ENCODE measurements at regions not wholly inside any gene's neighbourhood (a gene's known extent, or its start where the extent isn't known, plus 50 kb on each side); places are given as distances from the start of the nearest gene placed in this dataset.

DNA sequence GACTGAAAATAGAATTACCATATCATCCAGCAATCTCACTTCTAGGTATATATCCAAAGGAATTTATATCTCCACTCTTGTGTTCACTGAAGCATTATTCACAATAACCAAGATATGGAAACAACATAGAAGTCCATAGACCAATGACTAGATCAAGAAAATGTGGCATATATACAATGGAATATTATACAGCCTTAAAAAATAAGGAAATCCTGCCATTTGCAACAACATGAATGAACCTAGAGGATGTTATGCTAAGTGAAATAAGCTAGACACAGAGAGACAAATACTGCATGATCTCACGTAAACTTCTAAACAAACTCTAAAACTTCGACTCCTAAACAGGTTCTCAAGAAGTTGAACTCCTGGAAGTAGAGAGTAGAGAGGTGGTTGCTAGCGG lies 254.5 kb downstream of the SKIDA1 start:
- H3K4me3 Mint-ChIP-seq = no peak overlapping the region

DNA sequence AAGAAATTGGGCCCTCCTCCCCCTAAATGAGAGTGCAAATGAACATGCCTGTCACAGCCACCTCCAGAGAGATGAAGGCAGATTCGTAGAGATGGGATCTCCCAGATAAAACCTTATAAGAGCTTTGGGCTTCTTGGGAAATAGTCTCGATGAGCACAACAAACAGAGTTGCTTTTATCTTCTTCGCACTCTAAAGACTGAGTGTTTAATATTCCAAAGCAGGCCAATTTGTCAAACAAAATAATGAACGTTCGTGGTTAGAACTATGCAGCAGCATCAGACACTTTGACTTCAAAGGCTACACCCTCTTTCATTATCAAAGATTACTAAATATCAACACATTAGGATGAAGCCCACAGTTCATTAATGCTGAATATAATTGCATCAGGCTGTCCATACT lies 256.2 kb downstream of the SKIDA1 start:
- Histone ChIP-seq H3K4me3 (ENCODE audit: low read length) (no peak overlapping the region), H3K27me3 (ENCODE audit: insufficient read depth, low read length, poor library complexity, severe bottlenecking) (no peaks in the 10 kb centered on the region), H3K27ac (ENCODE audit: low read depth, low read length) (no peak overlapping the region), H3K9me3 (ENCODE audit: low read length) (no peaks in the 10 kb centered on the region), H3K36me3 (ENCODE audit: insufficient read depth, low read length) (no peaks in the 10 kb centered on the region), H3K4me1 (ENCODE audit: insufficient read depth, low read length) (no peaks in the 10 kb centered on the region)
- no peak overlapping the region for H3K4me3 Mint-ChIP-seq
- DNase-seq = no peak
- peaks cover 0 to 6% (median 5%) of the 10 kb centered on the region in 5 donors for H3K9me3 Mint-ChIP-seq
- ChIA-PET POLR2A (no interaction called here), CTCF (no interaction called here)
- H3K36me3 Mint-ChIP-seq = no peaks in the 10 kb centered on the region
- no peak overlapping the region for H3K27ac Mint-ChIP-seq
- H3K4me1 Mint-ChIP-seq = no peaks in the 10 kb centered on the region
- peaks cover 0 to 2% of the 10 kb centered on the region in 2 donors for H3K27me3 Mint-ChIP-seq

More for the DNA sequence above, 254.5 kb downstream of the SKIDA1 start:
- Mint-ChIP-seq H3K27ac (no peak overlapping the region), H3K9me3 (peaks cover 0 to 6% (median 4%) of the 10 kb centered on the region in 5 donors), H3K36me3 (no peaks in the 10 kb centered on the region), H3K4me1 (no peaks in the 10 kb centered on the region), H3K27me3 (no peaks in the 10 kb centered on the region)
- ChIA-PET CTCF (interaction anchor here (0.5 kb wide), 1 partner anchor 595 kb away, joined by 3 read pairs; no protein-coding TSS in a partner anchor), POLR2A (no interaction called here)
- no peaks in the 10 kb centered on the region for H3K9me3 ChIP-seq (ENCODE audit: low read length)
- H3K4me3 ChIP-seq (ENCODE audit: low read length) = no peak overlapping the region
- DNase-seq = no peak
- no peaks in the 10 kb centered on the region for H3K27me3 ChIP-seq (ENCODE audit: insufficient read depth, low read length, poor library complexity, severe bottlenecking)
- H3K27ac ChIP-seq (ENCODE audit: low read depth, low read length) = no peak overlapping the region
- H3K4me1 ChIP-seq (ENCODE audit: insufficient read depth, low read length) = no peaks in the 10 kb centered on the region
- H3K36me3 ChIP-seq (ENCODE audit: insufficient read depth, low read length) = no peaks in the 10 kb centered on the region

- Histone ChIP-seq H3K9me3 (ENCODE audit: low read length) (no peaks in the 10 kb centered on the region), H3K36me3 (ENCODE audit: insufficient read depth, low read length) (no peaks in the 10 kb centered on the region), H3K27me3 (ENCODE audit: insufficient read depth, low read length, poor library complexity, severe bottlenecking) (no peaks in the 10 kb centered on the region), H3K4me1 (ENCODE audit: insufficient read depth, low read length) (no peaks in the 10 kb centered on the region), H3K4me3 (ENCODE audit: low read length) (no peak overlapping the region), H3K27ac (ENCODE audit: low read depth, low read length) (no peak overlapping the region)
- Mint-ChIP-seq H3K27me3 (peaks cover 0 to 3% of the 10 kb centered on the region in 2 donors), H3K4me3 (no peak overlapping the region), H3K27ac (no peak overlapping the region), H3K36me3 (no peaks in the 10 kb centered on the region), H3K4me1 (no peaks in the 10 kb centered on the region), H3K9me3 (peaks cover 0 to 3% (median 1%) of the 10 kb centered on the region in 5 donors)
- DNase-seq = no peak
- POLR2A ChIA-PET = no interaction called here
- CTCF ChIA-PET = no interaction called here
Measured at GRCh38 chr10:21265622-21266021, 259.9 kb downstream of the SKIDA1 start.

DNA sequence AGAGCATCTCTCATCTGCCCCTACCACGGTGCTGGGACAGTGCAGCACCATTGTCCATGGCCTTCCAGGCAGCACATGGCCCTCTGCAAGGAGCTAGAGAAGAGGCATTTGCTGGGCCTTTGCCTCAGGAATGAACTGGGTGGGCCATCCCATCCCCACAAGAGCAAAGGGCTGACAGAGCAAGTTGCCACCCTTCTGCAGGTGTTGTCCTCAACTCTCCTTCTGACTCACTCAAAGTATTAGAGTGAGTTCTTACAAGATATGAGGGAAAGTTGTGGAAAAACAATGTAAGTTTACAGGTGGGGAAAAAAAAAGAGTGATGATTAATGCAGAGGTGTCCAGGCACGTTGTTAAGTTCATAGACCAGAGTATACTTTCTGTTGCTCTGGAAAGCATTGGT lies 261.2 kb downstream of the SKIDA1 start:
- Mint-ChIP-seq H3K36me3 (no peaks in the 10 kb centered on the region), H3K4me1 (no peaks in the 10 kb centered on the region), H3K27ac (no peak overlapping the region), H3K4me3 (no peak overlapping the region), H3K27me3 (peaks cover 0 to 3% of the 10 kb centered on the region in 2 donors), H3K9me3 (peaks cover 0 to 3% (median 1%) of the 10 kb centered on the region in 5 donors)
- H3K27me3 ChIP-seq (ENCODE audit: insufficient read depth, low read length, poor library complexity, severe bottlenecking) = no peaks in the 10 kb centered on the region
- DNase-seq = no peak
- H3K9me3 ChIP-seq (ENCODE audit: low read length) = no peaks in the 10 kb centered on the region
- ChIA-PET CTCF (no interaction called here), POLR2A (no interaction called here)
- H3K4me3 ChIP-seq (ENCODE audit: low read length) = no peak overlapping the region
- H3K4me1 ChIP-seq (ENCODE audit: insufficient read depth, low read length) = no peaks in the 10 kb centered on the region
- H3K36me3 ChIP-seq (ENCODE audit: insufficient read depth, low read length) = no peaks in the 10 kb centered on the region
- H3K27ac ChIP-seq (ENCODE audit: low read depth, low read length) = no peak overlapping the region

DNA sequence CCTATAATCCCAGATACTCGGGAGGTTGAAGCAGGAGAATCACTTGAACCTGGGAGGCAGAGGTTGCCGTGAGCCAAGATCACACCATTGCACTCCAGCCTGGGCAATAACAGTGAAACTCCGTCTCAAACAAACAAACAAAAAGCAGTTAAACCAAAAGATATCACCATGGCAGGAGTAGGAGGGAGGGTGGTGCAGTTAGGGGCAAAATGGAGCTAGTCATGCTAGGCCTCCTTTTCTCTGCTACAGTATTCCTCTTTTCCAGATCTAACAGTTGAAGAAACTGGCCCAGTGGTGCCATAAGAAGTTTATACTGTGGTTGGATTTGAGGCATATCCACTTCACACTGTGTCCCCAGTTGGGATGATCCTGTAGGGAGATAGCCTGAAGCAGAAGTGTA lies 261.6 kb downstream of the SKIDA1 start:
- POLR2A ChIA-PET = no interaction called here
- H3K9me3 ChIP-seq (ENCODE audit: low read length) = no peaks in the 10 kb centered on the region
- H3K4me3 ChIP-seq (ENCODE audit: low read length) = no peak overlapping the region
- CTCF ChIA-PET = no interaction called here
- Mint-ChIP-seq H3K27me3 (peaks cover 0 to 7% of the 10 kb centered on the region in 2 donors), H3K36me3 (no peaks in the 10 kb centered on the region), H3K9me3 (peaks cover 0 to 3% (median 0%) of the 10 kb centered on the region in 5 donors), H3K4me3 (no peak overlapping the region), H3K27ac (no peak overlapping the region), H3K4me1 (no peaks in the 10 kb centered on the region)
- H3K27ac ChIP-seq (ENCODE audit: low read depth, low read length) = no peak overlapping the region
- DNase-seq = no peak
- H3K27me3 ChIP-seq (ENCODE audit: insufficient read depth, low read length, poor library complexity, severe bottlenecking) = no peaks in the 10 kb centered on the region
- no peaks in the 10 kb centered on the region for H3K36me3 ChIP-seq (ENCODE audit: insufficient read depth, low read length)
- no peaks in the 10 kb centered on the region for H3K4me1 ChIP-seq (ENCODE audit: insufficient read depth, low read length)

DNA sequence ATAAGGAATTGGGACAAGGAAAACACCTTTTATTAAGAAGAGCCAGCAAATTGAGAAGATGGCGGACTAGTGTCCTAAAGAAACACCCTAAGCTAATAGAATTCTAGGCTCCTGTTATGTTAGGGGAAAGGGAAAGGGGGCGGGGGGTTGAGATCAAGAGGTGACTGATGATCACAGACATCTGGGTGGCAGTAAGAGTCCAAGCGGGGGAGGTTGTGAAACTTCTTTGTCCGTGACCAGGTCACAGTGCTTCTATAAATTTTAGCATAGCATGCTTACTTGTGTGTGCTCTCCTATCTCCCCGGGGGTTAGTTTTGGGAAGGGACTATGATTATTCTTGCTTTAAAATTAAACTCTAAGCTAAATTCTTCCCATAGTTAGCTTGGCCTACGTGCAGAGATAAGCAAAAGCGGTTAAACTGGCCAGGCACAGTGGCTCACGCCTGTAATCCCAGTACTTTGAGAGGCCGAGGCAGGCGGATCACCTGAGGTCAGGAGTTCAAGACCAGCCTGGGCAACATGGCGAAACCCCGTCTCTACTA lies 262.1 kb downstream of the SKIDA1 start:
- no peak overlapping the region for H3K27ac ChIP-seq (ENCODE audit: low read depth, low read length)
- no peak overlapping the region for H3K4me3 Mint-ChIP-seq
- H3K36me3 Mint-ChIP-seq = no peaks in the 10 kb centered on the region
- no peaks in the 10 kb centered on the region for H3K36me3 ChIP-seq (ENCODE audit: insufficient read depth, low read length)
- H3K27me3 ChIP-seq (ENCODE audit: insufficient read depth, low read length, poor library complexity, severe bottlenecking) = no peaks in the 10 kb centered on the region
- peaks cover 0 to 3% (median 0%) of the 10 kb centered on the region in 5 donors for H3K9me3 Mint-ChIP-seq
- CTCF ChIA-PET = no interaction called here
- no peaks in the 10 kb centered on the region for H3K9me3 ChIP-seq (ENCODE audit: low read length)
- DNase-seq = no peak
- no peak overlapping the region for H3K27ac Mint-ChIP-seq
- no peak overlapping the region for H3K4me3 ChIP-seq (ENCODE audit: low read length)
- no peaks in the 10 kb centered on the region for H3K4me1 ChIP-seq (ENCODE audit: insufficient read depth, low read length)
- no peaks in the 10 kb centered on the region for H3K4me1 Mint-ChIP-seq
- POLR2A ChIA-PET = no interaction called here
- peaks cover 0 to 7% of the 10 kb centered on the region in 2 donors for H3K27me3 Mint-ChIP-seq

GRCh38 chr10:21261842-21262294 lies 263.6 kb downstream of the SKIDA1 start:
- Histone ChIP-seq H3K27ac (ENCODE audit: low read depth, low read length) (no peak overlapping the region), H3K4me3 (ENCODE audit: low read length) (no peak overlapping the region), H3K4me1 (ENCODE audit: insufficient read depth, low read length) (no peaks in the 10 kb centered on the region), H3K27me3 (ENCODE audit: insufficient read depth, low read length, poor library complexity, severe bottlenecking) (no peaks in the 10 kb centered on the region), H3K9me3 (ENCODE audit: low read length) (no peaks in the 10 kb centered on the region), H3K36me3 (ENCODE audit: insufficient read depth, low read length) (no peaks in the 10 kb centered on the region)
- CTCF ChIA-PET = no interaction called here
- POLR2A ChIA-PET = no interaction called here
- H3K4me3 Mint-ChIP-seq = no peak overlapping the region
- H3K27me3 Mint-ChIP-seq = peaks cover 2 to 7% of the 10 kb centered on the region in 2 donors
- peaks cover 0 to 3% (median 0%) of the 10 kb centered on the region in 5 donors for H3K9me3 Mint-ChIP-seq
- H3K4me1 Mint-ChIP-seq = no peaks in the 10 kb centered on the region
- no peak for DNase-seq
- no peaks in the 10 kb centered on the region for H3K36me3 Mint-ChIP-seq
- H3K27ac Mint-ChIP-seq = no peak overlapping the region

DNA sequence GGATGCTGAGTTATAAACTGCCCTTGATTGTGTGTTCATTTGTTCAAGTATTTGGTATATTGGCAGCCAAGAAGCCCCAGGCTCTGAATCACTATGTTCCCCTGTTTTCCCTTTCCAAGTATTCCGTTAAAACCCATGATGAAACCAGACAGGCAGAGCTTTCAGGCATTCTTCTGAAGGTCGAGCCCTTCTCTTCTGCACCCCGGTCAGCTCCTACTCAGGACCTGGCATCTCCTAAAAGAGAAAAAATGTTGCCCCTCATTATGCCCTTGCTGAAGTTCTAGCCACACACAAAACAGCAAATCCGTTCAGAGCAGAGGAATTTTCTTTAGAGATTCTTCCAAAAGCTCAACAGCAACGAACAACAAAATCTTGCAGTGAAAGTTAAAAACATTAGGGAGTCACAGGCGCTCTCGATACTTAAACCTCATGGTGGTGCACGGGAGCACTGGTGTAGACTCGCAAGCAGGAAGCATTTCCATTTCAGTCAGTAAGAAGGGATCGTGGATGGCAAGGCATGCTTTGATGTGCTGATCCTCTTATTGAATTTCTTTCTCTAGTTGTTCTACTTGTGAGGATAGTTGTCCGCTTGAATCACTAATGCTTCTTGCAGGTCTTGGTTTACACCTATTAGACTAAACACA lies 264.9 kb downstream of the SKIDA1 start:
- no peaks in the 10 kb centered on the region for H3K9me3 ChIP-seq (ENCODE audit: low read length)
- no peak overlapping the region for H3K27ac Mint-ChIP-seq
- H3K9me3 Mint-ChIP-seq = peaks cover 0 to 3% (median 0%) of the 10 kb centered on the region in 5 donors
- no peak overlapping the region for H3K4me3 Mint-ChIP-seq
- H3K36me3 Mint-ChIP-seq = no peaks in the 10 kb centered on the region
- H3K4me1 ChIP-seq (ENCODE audit: insufficient read depth, low read length) = no peaks in the 10 kb centered on the region
- H3K27me3 Mint-ChIP-seq = peaks cover 2 to 7% of the 10 kb centered on the region in 2 donors
- H3K4me1 Mint-ChIP-seq = no peaks in the 10 kb centered on the region
- H3K36me3 ChIP-seq (ENCODE audit: insufficient read depth, low read length) = no peaks in the 10 kb centered on the region
- no peak overlapping the region for H3K4me3 ChIP-seq (ENCODE audit: low read length)
- no peak overlapping the region for H3K27ac ChIP-seq (ENCODE audit: low read depth, low read length)
- ChIA-PET POLR2A (no interaction called here), CTCF (interaction anchor here (1.2 kb wide), 1 partner anchor 9 kb away, joined by 3 read pairs; no protein-coding TSS in a partner anchor)
- no peak for DNase-seq
- H3K27me3 ChIP-seq (ENCODE audit: insufficient read depth, low read length, poor library complexity, severe bottlenecking) = no peaks in the 10 kb centered on the region

Data from CD8-positive, alpha-beta memory T cell (primary cell).